Liver (tissue), 7 donors: ENCODE measurements at regions not wholly inside any gene's neighbourhood (a gene's known extent, or its start where the extent isn't known, plus 50 kb on each side); places are given as distances from the start of the nearest gene placed in this dataset.

ENCODE experiments used
- DNase-seq: peaks from one replicate; pipeline ENCODE4 v3.0.0-alpha.2; 2017; ENCODE audit warnings: low spot score
- H3K27ac ChIP-seq, 2 donors: one replicate each; pipeline ENCODE4 v1.7.0; 2013; ENCODE audit warnings: inconsistent platforms in 2 of 2, low read length in 2 of 2, control low read depth in 1 of 2, low read depth in 1 of 2, mild to moderate bottlenecking in 1 of 2
- H3K27me3 ChIP-seq, 4 donors: one replicate each; pipeline versions ENCODE4 v1.6.1 to v1.7.0; 2013; ENCODE audit warnings: low read length in 3 of 4, inconsistent platforms in 1 of 4, mild to moderate bottlenecking in 1 of 4, moderate library complexity in 1 of 4; ENCODE audit not compliant: control insufficient read depth in 4 of 4, insufficient read depth in 4 of 4
- H3K36me3 ChIP-seq, 4 donors: one replicate each; pipeline versions ENCODE4 v1.6.1 to v1.7.0; 2013; ENCODE audit warnings: low read length in 3 of 4, mild to moderate bottlenecking in 3 of 4, low read depth in 1 of 4, moderate library complexity in 1 of 4; ENCODE audit not compliant: control insufficient read depth in 4 of 4, insufficient read depth in 3 of 4
- H3K4me1 ChIP-seq, 4 donors: one replicate each; pipeline versions ENCODE4 v1.6.1 to v1.7.0; 2013; ENCODE audit warnings: low read length in 3 of 4, mild to moderate bottlenecking in 3 of 4, moderate library complexity in 1 of 4; ENCODE audit not compliant: control insufficient read depth in 4 of 4, insufficient read depth in 4 of 4
- H3K4me3 ChIP-seq, 3 donors: one replicate each; pipeline versions ENCODE4 v1.6.1 to v1.7.0; 2013; ENCODE audit warnings: low read length in 3 of 3, control low read depth in 1 of 3, low read depth in 1 of 3, mild to moderate bottlenecking in 1 of 3
- H3K9ac ChIP-seq, 2 donors: one replicate each; pipeline ENCODE4 v1.7.0; 2013; ENCODE audit warnings: low read length in 2 of 2, mild to moderate bottlenecking in 2 of 2, moderate library complexity in 2 of 2, control low read depth in 1 of 2, low read depth in 1 of 2
- H3K9me3 ChIP-seq, 4 donors: one replicate each; pipeline versions ENCODE4 v1.6.1 to v1.7.0; 2013; ENCODE audit warnings: low read length in 3 of 4; ENCODE audit not compliant: control insufficient read depth in 4 of 4
- EGR1 ChIP-seq, 2 donors: IDR thresholded peaks; 2 replicates each; pipeline ENCODE4 v1.6.1; 2016 to 2018; ENCODE audit warnings: antibody characterized with exemption in 2 of 2, low read depth in 2 of 2
- FOXA1 ChIP-seq: IDR thresholded peaks from 2 replicates; pipeline ENCODE4 v1.6.1; 2016; ENCODE audit warnings: antibody characterized with exemption
- FOXA2 ChIP-seq: IDR thresholded peaks from 2 replicates; pipeline ENCODE4 v1.6.1; 2016; ENCODE audit warnings: antibody characterized with exemption
- GABPA ChIP-seq, 2 donors: IDR thresholded peaks in 1 of 2; conservative IDR thresholded peaks in 1 of 2; 2 replicates each; pipeline ENCODE4 v1.6.1; 2016; ENCODE audit warnings: antibody characterized with exemption in 2 of 2, mild to moderate bottlenecking in 1 of 2, moderate library complexity in 1 of 2
- HNF4A ChIP-seq, 2 donors: conservative IDR thresholded peaks; 2 replicates each; pipeline ENCODE4 v1.6.1; 2016; ENCODE audit warnings: antibody characterized with exemption in 2 of 2, mild to moderate bottlenecking in 2 of 2
- HNF4G ChIP-seq: IDR thresholded peaks from 2 replicates; pipeline ENCODE4 v1.6.1; 2016; ENCODE audit warnings: antibody characterized with exemption
- JUND ChIP-seq, 2 donors: IDR thresholded peaks; 2 replicates each; pipeline ENCODE4 v1.6.1; 2016; ENCODE audit warnings: antibody characterized with exemption in 2 of 2
- NR2F2 ChIP-seq: IDR thresholded peaks from 2 replicates; pipeline ENCODE4 v1.6.1; 2016; ENCODE audit warnings: antibody characterized with exemption
- RAD21 ChIP-seq, 2 donors: IDR thresholded peaks; 2 replicates each; pipeline ENCODE4 v1.6.1; 2016; ENCODE audit warnings: antibody characterized with exemption in 2 of 2, mild to moderate bottlenecking in 2 of 2
- RXRA ChIP-seq, 2 donors: IDR thresholded peaks; 2 replicates each; pipeline ENCODE4 v1.6.1; 2017 to 2018; ENCODE audit warnings: antibody characterized with exemption in 2 of 2, mild to moderate bottlenecking in 1 of 2
- TAF1 ChIP-seq: conservative IDR thresholded peaks from 2 replicates; pipeline ENCODE4 v1.6.1; 2016; ENCODE audit warnings: antibody characterized with exemption, mild to moderate bottlenecking
- YY1 ChIP-seq: IDR thresholded peaks from 2 replicates; pipeline ENCODE4 v1.6.1; 2016; ENCODE audit warnings: antibody characterized with exemption, mild to moderate bottlenecking
- ZBTB33 ChIP-seq: IDR thresholded peaks from 2 replicates; pipeline ENCODE4 v1.6.1; 2016; ENCODE audit warnings: antibody characterized with exemption
- WGBS: extraction: QIAGEN DNeasy Blood & Tissue Kit; methylation state at CpG from one replicate; pipeline ENCODE4 v1.1.7; 2013; 5-methylcytosine and 5-hydroxymethylcytosine counted together
- TF ChIP-seq, protein P1 (sequence below): IDR thresholded peaks from 2 replicates; pipeline ENCODE4 v1.6.1; 2016; ENCODE audit warnings: antibody characterized with exemption
- TF ChIP-seq, protein P2 (sequence below): IDR thresholded peaks from 2 replicates; pipeline ENCODE4 v1.6.1; 2016; ENCODE audit warnings: antibody characterized with exemption
- TF ChIP-seq, protein P3 (sequence below): IDR thresholded peaks from 2 replicates; pipeline ENCODE4 v1.6.1; 2016; ENCODE audit warnings: antibody characterized with exemption, mild to moderate bottlenecking
- donor health status: healthy.
- donor health status: healthy.
- donor health status: healthy.
- donor health status: healthy.

DNA sequence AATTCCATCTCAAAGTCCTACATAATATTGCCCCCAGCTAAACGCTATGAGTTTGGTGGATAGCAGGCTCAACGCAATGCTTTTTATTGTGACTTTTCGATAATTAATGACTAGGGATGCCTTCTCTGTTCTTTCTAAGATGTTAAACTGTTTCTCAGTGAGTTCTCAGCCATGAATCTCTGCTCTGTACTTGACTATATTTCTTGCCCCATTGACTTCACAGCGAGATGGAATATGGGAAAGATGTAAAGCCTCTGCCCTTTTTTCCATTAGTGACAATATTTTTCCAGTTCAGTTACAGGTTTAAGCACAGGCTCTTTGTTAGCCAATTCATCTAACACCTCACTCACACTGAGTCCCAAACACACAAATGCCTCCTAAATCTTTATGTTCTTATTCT lies 1022.0 kb downstream of the ADGRL3 start:
- H3K9ac ChIP-seq, result no peak overlapping the region
- no peaks in the 10 kb centered on the region for H3K9me3 ChIP-seq
- H3K4me3 ChIP-seq, result no peak overlapping the region
- DNase-seq, result no peak
- no peaks in the 10 kb centered on the region for H3K4me1 ChIP-seq
- no peak for TF ChIP-seq YY1
- TF ChIP-seq EGR1 (IDR thresholded peaks at IDR 0.05; ENCODE audit: low read depth in 2 of 2), result no peak
- no peak for TF ChIP-seq JUND (IDR thresholded peaks at IDR 0.05)
- no peak for TF ChIP-seq HNF4A (conservative IDR thresholded peaks at IDR 0.05)
- no peak for TF ChIP-seq NR2F2
- TF ChIP-seq TAF1, result no peak
- TF ChIP-seq, protein P1, sequence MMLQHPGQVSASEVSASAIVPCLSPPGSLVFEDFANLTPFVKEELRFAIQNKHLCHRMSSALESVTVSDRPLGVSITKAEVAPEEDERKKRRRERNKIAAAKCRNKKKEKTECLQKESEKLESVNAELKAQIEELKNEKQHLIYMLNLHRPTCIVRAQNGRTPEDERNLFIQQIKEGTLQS, result no peak
- no peak for TF ChIP-seq FOXA2
- TF ChIP-seq ZBTB33, result no peak
- no peak overlapping the region for H3K27ac ChIP-seq
- no peaks in the 10 kb centered on the region for H3K27me3 ChIP-seq
- H3K36me3 ChIP-seq, result no peaks in the 10 kb centered on the region
- 83% methylated on average over 4 of the region's 4 CpGs for WGBS

GRCh38 chr4:62210486-62210885 lies 1010.4 kb downstream of the ADGRL3 start:
- H3K27ac ChIP-seq, result no peak overlapping the region
- peaks cover 0 to 4% (median 0%) of the 10 kb centered on the region in 4 donors for H3K27me3 ChIP-seq
- H3K4me3 ChIP-seq, result no peak overlapping the region
- TF ChIP-seq HNF4A (conservative IDR thresholded peaks at IDR 0.05) (no peak), NR2F2 (no peak), GABPA (IDR thresholded peaks at IDR 0.05 in 1 of 2, conservative IDR thresholded peaks at IDR 0.05 in 1 of 2) (no peak), HNF4G (no peak), EGR1 (IDR thresholded peaks at IDR 0.05; ENCODE audit: low read depth in 2 of 2) (no peak), YY1 (no peak), TAF1 (no peak), RAD21 (IDR thresholded peaks at IDR 0.05) (no peak), RXRA (IDR thresholded peaks at IDR 0.05) (no peak), FOXA1 (no peak)
- TF ChIP-seq, protein P2, sequence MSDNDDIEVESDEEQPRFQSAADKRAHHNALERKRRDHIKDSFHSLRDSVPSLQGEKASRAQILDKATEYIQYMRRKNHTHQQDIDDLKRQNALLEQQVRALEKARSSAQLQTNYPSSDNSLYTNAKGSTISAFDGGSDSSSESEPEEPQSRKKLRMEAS, result no peak
- TF ChIP-seq, protein P3, sequence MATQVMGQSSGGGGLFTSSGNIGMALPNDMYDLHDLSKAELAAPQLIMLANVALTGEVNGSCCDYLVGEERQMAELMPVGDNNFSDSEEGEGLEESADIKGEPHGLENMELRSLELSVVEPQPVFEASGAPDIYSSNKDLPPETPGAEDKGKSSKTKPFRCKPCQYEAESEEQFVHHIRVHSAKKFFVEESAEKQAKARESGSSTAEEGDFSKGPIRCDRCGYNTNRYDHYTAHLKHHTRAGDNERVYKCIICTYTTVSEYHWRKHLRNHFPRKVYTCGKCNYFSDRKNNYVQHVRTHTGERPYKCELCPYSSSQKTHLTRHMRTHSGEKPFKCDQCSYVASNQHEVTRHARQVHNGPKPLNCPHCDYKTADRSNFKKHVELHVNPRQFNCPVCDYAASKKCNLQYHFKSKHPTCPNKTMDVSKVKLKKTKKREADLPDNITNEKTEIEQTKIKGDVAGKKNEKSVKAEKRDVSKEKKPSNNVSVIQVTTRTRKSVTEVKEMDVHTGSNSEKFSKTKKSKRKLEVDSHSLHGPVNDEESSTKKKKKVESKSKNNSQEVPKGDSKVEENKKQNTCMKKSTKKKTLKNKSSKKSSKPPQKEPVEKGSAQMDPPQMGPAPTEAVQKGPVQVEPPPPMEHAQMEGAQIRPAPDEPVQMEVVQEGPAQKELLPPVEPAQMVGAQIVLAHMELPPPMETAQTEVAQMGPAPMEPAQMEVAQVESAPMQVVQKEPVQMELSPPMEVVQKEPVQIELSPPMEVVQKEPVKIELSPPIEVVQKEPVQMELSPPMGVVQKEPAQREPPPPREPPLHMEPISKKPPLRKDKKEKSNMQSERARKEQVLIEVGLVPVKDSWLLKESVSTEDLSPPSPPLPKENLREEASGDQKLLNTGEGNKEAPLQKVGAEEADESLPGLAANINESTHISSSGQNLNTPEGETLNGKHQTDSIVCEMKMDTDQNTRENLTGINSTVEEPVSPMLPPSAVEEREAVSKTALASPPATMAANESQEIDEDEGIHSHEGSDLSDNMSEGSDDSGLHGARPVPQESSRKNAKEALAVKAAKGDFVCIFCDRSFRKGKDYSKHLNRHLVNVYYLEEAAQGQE, result no peak
- no peaks in the 10 kb centered on the region for H3K4me1 ChIP-seq
- no peak for DNase-seq
- no peaks in the 10 kb centered on the region for H3K9me3 ChIP-seq
- H3K36me3 ChIP-seq, result no peaks in the 10 kb centered on the region
- H3K9ac ChIP-seq, result no peak overlapping the region
